HCT116 (cell line): ENCODE measurements at regions not wholly inside any gene's neighbourhood (a gene's known extent, or its start where the extent isn't known, plus 50 kb on each side); places are given as distances from the start of the nearest gene placed in this dataset.

Experiments
- ATAC-seq: fragments of 200-7000 bp; cut with Tn5 transposase; 2 replicates; pipeline ENCODE4 v1.9.1; 2020; ENCODE audit warnings: mild to moderate bottlenecking, moderate library complexity
- BruUV-seq: library from RNA; stranded (reverse); fragments of 400-500 nt; replicated peaks from 2 replicates; lab custom pipeline; 2021; lab: Mats Ljungman, UMichigan
- CTCF ChIA-PET: fragments of 300-600 bp; sonication (Branson Sonifier 250); formaldehyde crosslinking; loops from one replicate; lab custom pipeline; 2021; ENCODE audit warnings: antibody characterized with exemption; lab: Charles Lee
- POLR2A ChIA-PET: fragments of 300-600, 350-600 bp; sonication (Branson Sonifier 250); formaldehyde crosslinking; loops from one replicate; lab custom pipeline; 2021; ENCODE audit warnings: antibody characterized with exemption; lab: Charles Lee
- RAD21 ChIA-PET, 2 experiments: fragments of 300-600 bp; sonication (Branson Sonifier 250); formaldehyde crosslinking; loops; one replicate each; lab custom pipeline; 2023; ENCODE audit warnings: low total read pairs in 2 of 2; ENCODE audit not compliant: uncharacterized antibody in 2 of 2, unreplicated experiment in 2 of 2, low non-redundant PET in 1 of 2; lab: Charles Lee
- DNase-seq: peaks from one replicate; pipeline ENCODE4 v3.0.0-alpha.2; 2010; ENCODE audit warnings: low read depth, low spot score
- H2AFZ ChIP-seq: fragments of 200-600 bp; shearing (Covaris generic), sonication (generic); 2 replicates; pipeline ENCODE4 v1.6.1; 2017; ENCODE audit warnings: low read depth, mixed run types, mixed read lengths, antibody characterized with exemption, low read length; ENCODE audit not compliant: poor library complexity, severe bottlenecking
- H3K27ac ChIP-seq: 2 replicates; pipeline ENCODE4 v1.5.1; 2012; ENCODE audit warnings: low read depth, low read length
- H3K27me3 ChIP-seq: fragments of 200-600 bp; sonication (generic); 2 replicates; pipeline ENCODE4 v1.6.1; 2016; ENCODE audit warnings: mixed run types, low read length, mixed read lengths; ENCODE audit not compliant: insufficient read depth
- H3K36me3 ChIP-seq, 2 experiments: fragments of 200-500 bp in 1 of 2; fragments of 200-600 bp in 1 of 2; sonication (Bioruptor generic) in 1 of 2; sonication (generic) in 1 of 2; 2 replicates each; pipeline versions ENCODE4 v1.5.1 to v1.6.1; 2014 to 2016; ENCODE audit warnings: low read length in 2 of 2, inconsistent platforms in 1 of 2, mixed read lengths in 1 of 2, mixed run types in 1 of 2; ENCODE audit not compliant: insufficient read depth in 2 of 2, control insufficient read depth in 1 of 2
- H3K4me1 ChIP-seq, 2 experiments: fragments of 200-600 bp in 1 of 2; sonication (generic) in 1 of 2; 2 replicates each; pipeline versions ENCODE4 v1.5.1 to v1.6.1; 2012 to 2017; ENCODE audit warnings: low read length in 2 of 2, inconsistent platforms in 1 of 2, mild to moderate bottlenecking in 1 of 2, mixed read lengths in 1 of 2, mixed run types in 1 of 2, moderate library complexity in 1 of 2; ENCODE audit not compliant: insufficient read depth in 2 of 2, control insufficient read depth in 1 of 2
- H3K4me2 ChIP-seq: fragments of 200-600 bp; sonication (generic); 2 replicates; pipeline ENCODE4 v1.6.1; 2017; ENCODE audit warnings: mixed run types, low read length, mixed read lengths
- H3K4me3 ChIP-seq, 2 experiments: fragments of 200-600 bp in 1 of 2; sonication (generic) in 1 of 2; replicated peaks in 1 of 2; 2 replicates each; pipeline ENCODE4 v1.5.1; 2011 to 2016; ENCODE audit warnings: low read length in 2 of 2, control low read depth in 1 of 2, low read depth in 1 of 2, mild to moderate bottlenecking in 1 of 2, mixed read lengths in 1 of 2, mixed run types in 1 of 2
- H3K79me2 ChIP-seq: fragments of 200-600 bp; sonication (generic); 2 replicates; pipeline ENCODE4 v1.6.1; 2017; ENCODE audit warnings: mild to moderate bottlenecking, mixed run types, low read length, moderate library complexity, mixed read lengths; ENCODE audit not compliant: insufficient read depth
- H3K9ac ChIP-seq: fragments of 200-600 bp; sonication (generic); 2 replicates; pipeline ENCODE4 v1.6.1; 2016; ENCODE audit warnings: low read length, mixed read lengths
- H3K9me2 ChIP-seq: fragments of 200-600 bp; sonication (generic), shearing (Covaris generic); 2 replicates; pipeline ENCODE4 v1.6.1; 2017; ENCODE audit warnings: mixed run types, mild to moderate bottlenecking, moderate library complexity; ENCODE audit not compliant: insufficient read depth
- H3K9me3 ChIP-seq, 2 experiments: fragments of 200-500 bp in 1 of 2; fragments of 200-600 bp in 1 of 2; sonication (Bioruptor generic) in 1 of 2; sonication (generic) in 1 of 2; 2 replicates each; pipeline ENCODE4 v1.6.1; 2014 to 2017; ENCODE audit warnings: low read length in 2 of 2, mixed read lengths in 2 of 2, inconsistent platforms in 1 of 2, low read depth in 1 of 2, mild to moderate bottlenecking in 1 of 2, mixed run types in 1 of 2, moderate library complexity in 1 of 2; ENCODE audit not compliant: control insufficient read depth in 1 of 2, insufficient read depth in 1 of 2
- H4K20me1 ChIP-seq: fragments of 200-600 bp; sonication (generic), shearing (Covaris generic); 2 replicates; pipeline ENCODE4 v1.6.1; 2017; ENCODE audit warnings: mixed run types, mild to moderate bottlenecking, moderate library complexity; ENCODE audit not compliant: insufficient read depth
- CEBPB ChIP-seq: IDR thresholded peaks from 2 replicates; pipeline ENCODE4 v1.6.1; 2012; ENCODE audit warnings: low read depth
- EGR1 ChIP-seq: IDR thresholded peaks from 2 replicates; pipeline ENCODE4 v1.6.1; 2012; ENCODE audit warnings: low read depth
- EZH2 ChIP-seq: fragments of 200-600 bp; sonication (generic); IDR thresholded peaks from 2 replicates; pipeline ENCODE4 v1.6.1; 2017; ENCODE audit warnings: antibody characterized with exemption, mixed run types
- MAX ChIP-seq: IDR thresholded peaks from 2 replicates; pipeline ENCODE4 v1.6.1; 2012
- POLR2AphosphoS5 ChIP-seq: IDR thresholded peaks from 2 replicates; pipeline ENCODE4 v1.6.1; 2011; ENCODE audit warnings: mild to moderate bottlenecking, low read depth, low read length, moderate library complexity
- RAD21 ChIP-seq: IDR thresholded peaks from 2 replicates; pipeline ENCODE4 v1.6.1; 2012; ENCODE audit warnings: low read depth, mild to moderate bottlenecking
- ZBTB33 ChIP-seq: IDR thresholded peaks from 2 replicates; pipeline ENCODE4 v1.6.1; 2011; ENCODE audit warnings: mild to moderate bottlenecking, low read length, moderate library complexity; ENCODE audit not compliant: insufficient replicate concordance; ENCODE audit errors: extremely low read depth
- ZFX ChIP-seq: fragments of 450-650 bp; IDR thresholded peaks from 2 replicates; pipeline ENCODE4 v1.6.1; 2017
- ZNF274 ChIP-seq: fragments of 200-500 bp; sonication (Bioruptor generic); IDR thresholded peaks from 2 replicates; pipeline ENCODE4 v1.6.1; 2014; ENCODE audit warnings: mild to moderate bottlenecking, low read depth, low read length, inconsistent platforms
- intact Hi-C: fragments of 100-400 bp; cut with micrococcal nuclease; formaldehyde crosslinking; loops from 2 replicates; pipeline ENCODE4 v1.10.0; 2022

GRCh38 chr20:39795401-39796272 is 833.5 kb downstream of the DHX35 start (continued):
- TF ChIP-seq EZH2 (no peak), ZBTB33 (no peak), RAD21 (no peak), CEBPB (no peak), ZFX (no peak), POLR2AphosphoS5 (no peak)

- Histone ChIP-seq H3K36me3 (no peaks in the 10 kb centered on the region), H3K4me1 (no peaks in the 10 kb centered on the region), H3K27ac (no peak overlapping the region), H3K79me2 (no peaks in the 10 kb centered on the region), H4K20me1 (no peaks in the 10 kb centered on the region)
- POLR2A ChIA-PET, result no interaction called here
- CTCF ChIA-PET, result no interaction called here
- no peak for TF ChIP-seq EGR1
- TF ChIP-seq ZNF274, result no peak
- TF ChIP-seq MAX, result no peak
- TF ChIP-seq, all 23 proteins: peak for 0
- intact Hi-C loops, result no loop called here
- BruUV-seq, result no TSS peak
- Histone ChIP-seq H2AFZ (no peak overlapping the region), H3K9me2 (no peaks in the 10 kb centered on the region), H3K9me3 (peaks cover 0 to 13% of the 10 kb centered on the region in 2 experiments; a peak in 2 of 4 replicates), H3K4me3 (no peak overlapping the region), H3K4me2 (no peak overlapping the region), H3K9ac (no peak overlapping the region), H3K27me3 (no peaks in the 10 kb centered on the region)
- RAD21 ChIA-PET, result no interaction called here
- DNase-seq, result no peak
- ATAC-seq, result no peak
Measured at GRCh38 chr20:39792334-39792733, 830.2 kb downstream of the DHX35 start.
